GM18858 (cell line): ENCODE measurements at regions not wholly inside any gene's neighbourhood (a gene's known extent, or its start where the extent isn't known, plus 50 kb on each side); places are given as distances from the start of the nearest gene placed in this dataset.

Source experiments
- ATAC-seq: cut with Tn5 transposase; IDR thresholded peaks from one replicate; pipeline ENCODE4 v1.9.1; 2021; ENCODE audit not compliant: unreplicated experiment

DNA sequence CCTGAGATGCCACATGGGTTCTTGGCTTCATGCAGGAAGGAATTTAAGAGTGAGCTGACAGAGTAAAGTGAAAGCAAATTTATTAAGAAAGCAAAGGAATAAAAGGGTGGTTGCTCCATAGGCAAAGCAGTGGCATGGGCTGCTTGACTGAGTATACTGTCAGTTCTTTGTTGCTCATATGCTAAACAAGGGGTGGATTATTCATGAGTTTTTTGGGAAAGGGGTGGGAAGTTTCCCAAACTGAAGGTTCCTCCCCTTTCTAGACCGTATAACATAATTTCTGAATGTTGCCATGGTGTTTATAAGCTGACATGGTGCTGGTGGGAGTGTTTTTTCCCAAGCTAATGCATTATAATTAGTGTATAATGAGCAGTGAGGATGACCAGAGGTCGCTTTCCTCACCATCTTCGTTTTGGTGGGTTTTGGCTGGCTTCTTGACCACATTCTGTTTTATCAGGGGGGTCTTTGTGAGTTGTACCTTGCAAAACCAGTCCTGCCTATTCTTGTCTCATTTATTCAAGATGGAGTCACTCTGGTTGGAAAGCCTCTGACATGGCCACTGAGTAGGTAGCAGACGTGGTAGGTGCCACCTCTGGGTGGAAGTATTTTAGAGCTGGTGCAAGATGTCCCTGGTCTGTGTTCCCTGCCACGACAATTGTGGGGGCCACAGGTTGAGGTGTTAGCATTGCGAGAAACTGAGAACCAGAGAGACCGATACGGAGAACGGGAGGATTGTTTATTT is 107.5 kb upstream of the SDK1 start:
- ATAC-seq, result no peak

GRCh38 chr7:3194501-3195141 is 106.4 kb upstream of the SDK1 start:
- ATAC-seq, result no peak

DNA sequence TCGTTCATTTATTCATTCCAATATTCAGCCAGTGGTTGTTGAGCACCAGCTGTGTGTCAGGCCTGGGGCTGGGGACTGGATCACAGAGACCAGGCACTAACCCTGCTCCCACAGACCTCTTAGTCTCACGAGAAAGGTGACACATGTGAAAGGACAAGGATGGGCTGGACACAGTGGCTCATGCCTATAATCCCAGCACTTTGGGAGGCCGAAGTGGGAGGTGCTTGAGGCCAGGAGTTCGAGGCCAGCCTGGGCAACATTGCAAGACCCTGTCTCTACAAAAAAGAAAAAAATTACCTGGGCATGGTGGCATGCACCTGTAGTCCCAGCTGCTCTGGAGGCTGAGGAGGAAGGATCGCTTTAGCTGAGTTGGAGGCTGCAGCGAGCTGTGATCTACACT is 105.9 kb upstream of the SDK1 start:
- no peak for ATAC-seq

- ATAC-seq, result no peak
Observed at GRCh38 chr7:3196629-3197400, 104.2 kb upstream of the SDK1 start.

DNA sequence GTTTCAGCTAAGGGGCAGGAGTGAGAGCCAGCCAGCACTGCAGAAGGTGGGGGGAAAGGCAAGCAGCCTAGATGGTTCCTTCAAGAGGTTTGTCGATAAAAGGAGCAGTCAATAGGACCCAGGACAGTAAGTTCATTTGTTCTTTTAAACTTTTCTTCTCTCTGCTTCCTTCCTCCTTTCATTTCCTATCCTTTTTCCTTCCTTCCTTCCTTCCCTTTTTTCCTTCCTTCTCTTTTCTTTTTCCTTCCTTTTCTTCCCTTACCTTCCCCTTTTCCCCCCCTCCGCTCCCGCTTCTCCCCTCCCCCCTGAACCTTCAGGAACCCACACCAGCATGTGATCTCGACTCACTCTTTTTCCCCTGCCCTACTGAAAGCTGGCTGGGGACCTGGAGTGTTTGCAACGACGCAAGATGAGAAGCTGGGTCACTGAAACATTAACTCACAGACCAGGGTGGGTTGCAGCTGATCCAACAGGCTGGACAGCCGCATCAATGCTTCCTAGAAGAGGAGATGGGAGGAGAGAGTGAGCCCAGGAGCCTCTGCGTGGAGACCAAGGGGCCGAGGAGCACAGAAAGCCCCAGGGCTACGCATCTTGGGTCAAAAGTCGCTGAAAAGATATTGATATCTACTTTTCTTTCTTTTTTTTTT is 103.4 kb upstream of the SDK1 start:
- ATAC-seq, result no peak

GRCh38 chr7:3198316-3198715 is 102.7 kb upstream of the SDK1 start:
- ATAC-seq, result no peak

DNA sequence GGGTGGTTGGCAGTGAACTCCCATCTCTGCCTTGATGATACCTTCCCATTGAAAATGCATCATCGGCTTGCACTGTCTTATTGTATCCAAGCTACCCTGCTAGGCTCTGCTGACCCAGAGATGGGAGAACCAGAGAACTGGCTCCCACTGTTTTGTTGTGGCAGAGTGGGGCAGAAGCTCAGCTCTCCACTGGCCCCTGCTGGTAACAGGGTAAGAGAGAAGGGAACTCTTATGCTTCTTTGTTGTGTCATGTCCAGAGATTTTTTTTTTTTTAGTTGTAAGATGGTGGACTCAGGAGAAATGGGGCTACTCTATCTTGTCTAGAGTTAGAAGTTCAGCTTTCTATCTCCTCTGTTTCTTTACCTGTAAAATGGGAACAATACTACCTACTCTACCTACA is 100.5 kb upstream of the SDK1 start:
- ATAC-seq, result no peak

DNA sequence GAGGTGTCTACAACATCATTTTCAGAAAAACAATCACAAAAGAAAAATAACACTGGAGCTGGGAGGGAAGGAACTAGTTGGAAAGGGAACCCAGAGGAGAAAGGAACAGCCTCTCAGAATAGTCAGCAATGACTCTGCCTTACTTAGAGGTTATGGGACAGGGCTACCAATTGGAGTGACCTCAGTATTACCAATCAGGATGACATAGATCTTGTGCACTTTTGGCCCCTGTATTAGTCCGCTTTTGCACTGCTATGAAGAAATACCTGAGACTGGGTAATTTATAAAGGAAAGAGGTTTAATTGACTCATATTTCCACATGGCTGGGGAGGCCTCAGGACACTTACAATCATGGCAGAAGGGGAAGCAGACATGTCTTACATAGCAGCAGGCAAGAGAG is 99.7 kb upstream of the SDK1 start:
- no peak for ATAC-seq

- no peak for ATAC-seq
Observed at GRCh38 chr7:3201937-3202710, 98.9 kb upstream of the SDK1 start.

DNA sequence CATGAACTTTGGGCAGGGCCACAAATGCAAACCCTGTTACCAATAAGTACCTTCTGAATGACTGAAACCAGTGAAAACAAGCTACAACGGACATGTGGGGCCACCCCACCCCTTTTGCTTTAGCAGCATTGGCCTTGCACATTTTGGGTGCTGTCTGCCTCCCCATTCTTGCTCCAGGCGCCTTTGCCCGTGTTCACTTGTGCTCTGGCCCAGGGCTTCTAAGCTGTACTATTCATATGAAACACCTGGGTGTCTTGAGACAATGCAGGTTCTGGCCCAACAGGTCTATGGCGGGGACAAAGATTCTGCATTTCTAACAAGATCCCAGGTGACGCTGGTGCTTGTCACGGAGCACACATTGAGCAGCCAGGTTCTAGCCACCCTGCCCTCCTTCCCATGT is 96.5 kb upstream of the SDK1 start:
- no peak for ATAC-seq

GRCh38 chr7:3206101-3206500 is 95.0 kb upstream of the SDK1 start:
- no peak for ATAC-seq

GRCh38 chr7:3206771-3207191 is 94.3 kb upstream of the SDK1 start:
- ATAC-seq, result no peak

GRCh38 chr7:3207387-3207902 is 93.6 kb upstream of the SDK1 start:
- no peak for ATAC-seq

DNA sequence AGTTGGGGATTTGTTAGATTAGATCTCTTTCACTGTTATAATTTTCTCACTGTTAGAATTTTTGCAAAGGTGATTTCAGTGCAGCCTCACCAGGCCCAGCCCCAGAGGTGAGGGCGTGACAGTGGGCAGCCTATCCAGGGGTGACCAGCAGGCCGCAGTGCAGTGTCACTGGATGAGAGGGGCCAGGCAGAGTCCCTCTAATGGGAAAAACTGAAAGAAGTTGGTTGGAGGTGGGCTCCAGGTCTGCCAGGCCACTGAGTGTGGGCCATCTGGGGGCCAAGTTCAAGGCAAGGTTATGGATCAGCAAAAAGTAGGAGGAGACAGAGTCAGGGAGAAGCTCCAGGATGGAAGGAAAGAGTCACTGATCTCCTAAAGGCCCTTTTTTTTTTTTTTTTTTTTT is 90.5 kb upstream of the SDK1 start:
- no peak for ATAC-seq

- ATAC-seq, result no peak
Observed at GRCh38 chr7:3214090-3214413, 87.0 kb upstream of the SDK1 start.

DNA sequence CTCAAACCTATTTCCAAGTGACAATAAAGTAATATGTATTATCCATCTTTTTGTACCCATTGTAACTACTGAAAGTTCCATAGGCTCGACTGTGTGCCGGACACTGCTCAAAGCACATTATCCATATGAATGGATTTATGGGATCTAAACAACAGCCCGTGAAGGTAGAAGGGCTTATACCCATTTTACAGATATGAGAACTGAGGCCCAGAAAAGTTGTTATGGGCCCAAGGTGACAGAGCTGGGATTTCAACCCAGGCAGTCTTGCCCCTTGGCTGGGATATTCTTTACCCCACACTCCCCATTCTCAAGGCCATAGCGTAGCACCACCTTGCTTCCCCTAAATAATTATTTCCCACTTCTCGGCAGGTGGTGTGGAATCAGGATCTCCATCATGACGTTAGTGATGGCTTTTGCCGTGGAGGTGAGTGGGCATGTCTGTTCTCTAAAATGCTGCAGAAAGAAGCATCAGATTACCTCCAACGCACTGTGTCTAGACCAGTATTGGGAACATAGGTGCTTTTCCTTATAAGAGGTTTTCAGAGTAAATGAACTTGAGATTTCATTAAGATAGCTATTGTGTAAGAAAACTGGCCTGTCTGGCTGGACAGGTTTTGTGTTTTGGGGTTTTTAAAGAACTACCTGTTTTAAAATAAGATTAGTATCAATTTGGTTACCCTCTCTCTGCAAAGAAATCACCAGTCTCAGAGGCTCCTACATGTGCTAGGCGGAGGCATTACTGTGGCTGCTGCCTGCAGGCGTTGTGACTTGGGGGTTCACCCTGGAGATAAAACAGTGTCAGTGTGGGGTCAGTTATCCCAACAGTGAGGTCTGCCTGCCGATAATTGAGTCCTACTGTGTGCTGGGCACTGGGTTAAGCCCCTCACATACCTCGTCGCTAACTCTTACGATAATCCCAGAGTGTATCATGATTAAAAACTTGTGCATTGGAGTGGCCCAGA is 85.1 kb upstream of the SDK1 start:
- no peak for ATAC-seq

DNA sequence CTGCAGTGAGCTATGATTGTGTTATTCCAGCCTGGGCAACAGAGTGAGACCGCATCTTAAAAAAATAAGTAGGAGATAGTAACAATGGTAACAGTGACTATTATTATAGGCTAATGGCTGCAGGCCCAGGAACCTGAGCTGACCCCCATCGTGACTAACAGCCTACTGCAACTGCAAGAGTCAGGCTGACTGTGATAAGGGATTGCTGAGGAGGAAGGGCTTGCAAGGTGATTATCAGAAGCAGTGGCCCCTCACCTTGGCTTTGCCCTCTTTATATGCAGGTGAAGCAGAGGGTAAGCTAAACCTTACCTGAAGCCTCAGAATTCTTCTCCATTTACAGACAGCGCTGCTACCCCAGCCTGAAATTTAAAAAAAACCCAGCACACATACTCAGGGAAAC is 83.9 kb upstream of the SDK1 start:
- ATAC-seq, result no peak

- ATAC-seq, result no peak
Observed at GRCh38 chr7:3218411-3219225, 82.4 kb upstream of the SDK1 start.
